Glomerular visceral epithelial cell (primary cell): ENCODE measurements at regions not wholly inside any gene's neighbourhood (a gene's known extent, or its start where the extent isn't known, plus 50 kb on each side); places are given as distances from the start of the nearest gene placed in this dataset.
"Not testable (repeated sequence)": the region's sequence is repeated elsewhere in the genome, so short reads cannot be mapped to it uniquely, and the experiment has no call there.

ENCODE experiments used
- DNase-seq: peaks from one replicate; pipeline ENCODE4 v3.0.0-alpha.2; 2016; ENCODE audit errors: extremely low spot score

- peak; percentile 43 for DNase-seq
Observed at GRCh38 chr4:15162465-15163283, 160.4 kb downstream of the CPEB2 start.

GRCh38 chr4:15163284-15163645 lies 161.0 kb downstream of the CPEB2 start:
- DNase-seq = no peak

- no peak for DNase-seq
Observed at GRCh38 chr4:15164571-15164970, 162.3 kb downstream of the CPEB2 start.

- DNase-seq = no peak
Observed at GRCh38 chr4:15167743-15168142, 165.5 kb downstream of the CPEB2 start.

GRCh38 chr4:15168759-15169158 lies 166.5 kb downstream of the CPEB2 start:
- no peak for DNase-seq

GRCh38 chr4:15171725-15172124 lies 169.4 kb downstream of the CPEB2 start:
- no peak for DNase-seq

GRCh38 chr4:15173251-15173650 lies 171.0 kb downstream of the CPEB2 start:
- no peak for DNase-seq

- not testable (repeated sequence) for DNase-seq
Observed at GRCh38 chr4:15174168-15174567, 171.9 kb downstream of the CPEB2 start.

- not testable (repeated sequence) for DNase-seq
Observed at GRCh38 chr4:15179842-15180241, 177.6 kb downstream of the CPEB2 start.

GRCh38 chr4:15182600-15183220 lies 180.4 kb downstream of the CPEB2 start:
- no peak for DNase-seq

- no peak for DNase-seq
Observed at GRCh38 chr4:15186149-15186548, 183.9 kb downstream of the CPEB2 start.

GRCh38 chr4:15186806-15187205 lies 184.5 kb downstream of the CPEB2 start:
- DNase-seq = no peak

- DNase-seq = no peak
Observed at GRCh38 chr4:15188605-15189539, 186.6 kb downstream of the CPEB2 start.

GRCh38 chr4:15194520-15194919 lies 192.2 kb downstream of the CPEB2 start:
- no peak for DNase-seq

- DNase-seq = no peak
Observed at GRCh38 chr4:15197005-15197404, 194.7 kb downstream of the CPEB2 start.

- no peak for DNase-seq
Observed at GRCh38 chr4:15198070-15198727, 195.9 kb downstream of the CPEB2 start.

GRCh38 chr4:15201782-15202181 lies 199.5 kb downstream of the CPEB2 start:
- DNase-seq = no peak

GRCh38 chr4:15202481-15202880 lies 200.2 kb downstream of the CPEB2 start:
- no peak for DNase-seq

- not testable (repeated sequence) for DNase-seq
Observed at GRCh38 chr4:15206526-15206925, 204.2 kb downstream of the CPEB2 start.

- DNase-seq = no peak
Observed at GRCh38 chr4:15213302-15213970, 211.2 kb downstream of the CPEB2 start.

- DNase-seq = no peak
Observed at GRCh38 chr4:15215109-15215508, 212.7 kb upstream of the C1QTNF7 start.
